ENCODE measurements at regions not wholly inside any gene's neighbourhood (a gene's known extent, or its start where the extent isn't known, plus 50 kb on each side); places are given as distances from the start of the nearest gene placed in this dataset.

DNA sequence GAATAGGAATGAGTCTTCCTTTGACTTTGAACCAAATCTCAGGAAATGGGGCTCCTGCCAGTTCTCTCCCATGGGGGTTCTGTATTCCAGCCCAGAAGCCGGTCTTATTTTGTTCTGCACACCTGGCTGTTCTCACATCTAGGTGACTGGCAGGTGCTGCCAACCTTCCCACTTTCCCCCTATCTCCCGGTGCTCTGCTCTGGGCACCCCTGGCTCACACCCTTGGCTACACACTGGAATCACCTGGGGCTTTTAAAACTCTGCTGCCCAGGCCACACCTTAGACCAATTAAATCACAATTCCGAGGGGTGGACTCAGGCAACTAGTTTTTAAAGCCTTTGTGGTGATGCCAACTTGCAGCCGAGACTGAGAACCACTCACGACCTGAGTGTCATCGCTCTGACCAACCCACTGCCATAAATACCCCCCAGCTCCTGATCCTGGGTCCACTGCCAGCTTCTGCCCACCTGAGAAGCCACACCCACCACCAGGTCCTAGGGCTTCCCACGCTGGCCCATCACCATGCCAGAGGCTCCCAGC, 69.2 kb downstream of the KCNF1 start:
- Mint-ChIP-seq H3K27ac (no peak overlapping the region), H3K4me1 (ENCODE audit: low read depth) (no peaks in the 10 kb centered on the region), H3K9me3 (no peaks in the 10 kb centered on the region), H3K4me3 (no peak overlapping the region), H3K27me3 (ENCODE audit: low read depth) (peaks cover 9% of the 10 kb centered on the region), H3K36me3 (ENCODE audit: low read depth) (no peaks in the 10 kb centered on the region)

DNA sequence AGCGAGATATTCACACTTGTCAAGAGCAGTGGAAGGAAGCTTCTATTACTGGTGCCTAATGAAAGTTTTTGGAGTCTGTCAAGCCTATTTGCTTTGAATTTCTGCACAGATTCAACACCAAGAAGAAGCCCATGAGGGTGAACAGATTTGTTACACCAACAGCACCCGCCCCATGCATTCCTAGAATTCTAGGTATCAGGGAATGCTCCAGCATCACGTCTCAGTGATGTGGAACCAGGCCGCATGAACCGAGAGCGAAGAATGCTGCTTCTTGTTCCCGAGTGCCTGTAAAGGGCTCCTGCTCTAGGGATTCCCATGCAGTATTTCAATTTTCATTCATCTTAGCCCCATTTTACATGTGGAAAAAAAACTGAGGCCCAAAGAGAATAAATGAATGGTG, 69.7 kb downstream of the KCNF1 start:
- Mint-ChIP-seq H3K27me3 (ENCODE audit: low read depth) (peaks cover 9% of the 10 kb centered on the region), H3K27ac (no peak overlapping the region), H3K4me3 (no peak overlapping the region), H3K36me3 (ENCODE audit: low read depth) (no peaks in the 10 kb centered on the region), H3K9me3 (no peaks in the 10 kb centered on the region), H3K4me1 (ENCODE audit: low read depth) (no peaks in the 10 kb centered on the region)

DNA sequence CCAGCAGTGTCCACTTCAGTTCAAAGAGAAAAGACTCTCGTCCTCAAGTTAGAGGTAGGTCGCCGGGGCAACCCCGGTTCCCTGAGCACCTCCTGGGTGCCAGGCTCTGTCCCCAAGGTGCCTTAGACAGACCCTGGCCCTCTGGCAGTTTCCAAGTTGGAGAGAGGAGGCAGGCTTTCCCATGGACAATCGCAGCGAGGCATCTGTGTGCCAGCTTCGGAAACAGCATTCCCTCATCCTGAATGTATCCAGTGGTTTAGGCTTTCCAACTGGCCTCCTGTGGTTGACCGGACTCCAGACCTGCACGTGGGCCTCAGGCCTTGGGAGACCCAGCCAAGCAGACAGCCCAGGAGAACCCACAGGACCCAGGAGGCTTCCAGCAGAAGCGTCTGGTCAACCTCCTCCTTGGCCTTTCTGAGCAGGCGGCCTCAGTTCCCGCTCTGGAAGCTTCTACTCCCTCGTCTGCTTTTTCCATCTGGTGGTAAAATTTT, 70.3 kb downstream of the KCNF1 start:
- no peaks in the 10 kb centered on the region for H3K9me3 Mint-ChIP-seq

DNA sequence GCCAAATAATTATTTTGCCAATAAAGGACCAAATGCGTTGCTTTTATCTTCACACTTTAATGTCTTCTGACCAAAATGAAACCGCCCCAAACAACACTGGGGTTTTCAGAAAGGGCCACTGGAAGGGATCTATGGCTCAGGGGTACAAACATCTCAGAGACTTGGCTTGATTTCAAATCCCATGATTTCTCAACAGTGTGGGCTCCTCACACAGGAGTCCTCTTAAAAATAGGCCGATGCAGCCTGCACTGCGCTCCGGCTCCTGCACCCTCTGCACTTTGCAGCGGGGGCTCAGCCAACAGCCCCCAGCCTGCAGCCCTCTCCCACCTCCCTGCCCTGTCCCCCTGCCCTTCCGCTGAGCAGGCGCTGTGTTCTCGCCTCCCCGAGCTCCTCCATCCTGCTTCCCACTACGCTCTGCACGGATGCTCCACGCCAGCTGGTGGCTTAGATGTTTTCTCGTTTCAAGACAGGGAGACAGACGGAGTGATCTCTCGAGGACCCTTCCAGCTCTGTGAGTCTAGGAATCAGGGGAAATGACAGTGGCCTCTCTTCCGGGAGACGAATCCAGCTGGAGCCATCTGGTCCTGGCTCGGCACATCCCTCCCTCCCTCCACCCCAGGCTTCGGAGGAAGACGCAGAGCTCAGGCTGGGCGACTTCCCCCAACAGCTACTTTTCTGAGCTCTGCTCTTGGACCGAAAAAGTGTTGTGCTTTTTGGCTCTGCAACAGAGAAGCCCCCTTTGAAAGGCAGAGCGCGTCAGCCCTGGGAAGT, 71.4 kb downstream of the KCNF1 start:
- Mint-ChIP-seq H3K27ac (no peak overlapping the region), H3K36me3 (ENCODE audit: low read depth) (no peaks in the 10 kb centered on the region), H3K27me3 (ENCODE audit: low read depth) (peaks cover 3% of the 10 kb centered on the region), H3K9me3 (no peaks in the 10 kb centered on the region), H3K4me1 (ENCODE audit: low read depth) (no peaks in the 10 kb centered on the region), H3K4me3 (no peak overlapping the region)

More for the DNA sequence above, 70.3 kb downstream of the KCNF1 start:
- no peaks in the 10 kb centered on the region for H3K4me1 Mint-ChIP-seq (ENCODE audit: low read depth)
- no peak overlapping the region for H3K4me3 Mint-ChIP-seq
- H3K27ac Mint-ChIP-seq = no peak overlapping the region
- H3K27me3 Mint-ChIP-seq (ENCODE audit: low read depth) = peaks cover 6% of the 10 kb centered on the region
- no peaks in the 10 kb centered on the region for H3K36me3 Mint-ChIP-seq (ENCODE audit: low read depth)

DNA sequence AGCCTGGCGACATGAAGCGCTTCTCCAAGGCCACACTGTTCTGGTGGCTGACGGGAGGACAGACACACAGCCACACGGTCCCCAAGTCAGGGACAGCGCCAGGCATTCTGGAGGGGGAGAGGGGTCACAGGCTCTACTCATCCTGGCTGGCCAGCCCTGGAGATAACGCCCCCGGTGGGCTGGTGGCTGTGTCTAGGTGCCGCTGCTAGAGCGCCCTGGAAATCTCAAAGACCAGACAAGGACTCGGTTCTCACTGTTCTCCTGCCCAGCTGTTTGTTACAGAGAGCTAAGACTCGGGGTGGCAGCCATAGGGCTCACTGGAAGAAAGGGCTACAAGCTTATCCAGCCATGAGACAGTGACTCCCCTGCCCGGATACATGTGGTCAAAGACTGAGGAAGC, 72.0 kb downstream of the KCNF1 start:
- Mint-ChIP-seq H3K36me3 (ENCODE audit: low read depth) (no peaks in the 10 kb centered on the region), H3K4me3 (no peak overlapping the region), H3K27ac (no peak overlapping the region), H3K4me1 (ENCODE audit: low read depth) (no peaks in the 10 kb centered on the region), H3K27me3 (ENCODE audit: low read depth) (peaks cover 3% of the 10 kb centered on the region), H3K9me3 (no peaks in the 10 kb centered on the region)

DNA sequence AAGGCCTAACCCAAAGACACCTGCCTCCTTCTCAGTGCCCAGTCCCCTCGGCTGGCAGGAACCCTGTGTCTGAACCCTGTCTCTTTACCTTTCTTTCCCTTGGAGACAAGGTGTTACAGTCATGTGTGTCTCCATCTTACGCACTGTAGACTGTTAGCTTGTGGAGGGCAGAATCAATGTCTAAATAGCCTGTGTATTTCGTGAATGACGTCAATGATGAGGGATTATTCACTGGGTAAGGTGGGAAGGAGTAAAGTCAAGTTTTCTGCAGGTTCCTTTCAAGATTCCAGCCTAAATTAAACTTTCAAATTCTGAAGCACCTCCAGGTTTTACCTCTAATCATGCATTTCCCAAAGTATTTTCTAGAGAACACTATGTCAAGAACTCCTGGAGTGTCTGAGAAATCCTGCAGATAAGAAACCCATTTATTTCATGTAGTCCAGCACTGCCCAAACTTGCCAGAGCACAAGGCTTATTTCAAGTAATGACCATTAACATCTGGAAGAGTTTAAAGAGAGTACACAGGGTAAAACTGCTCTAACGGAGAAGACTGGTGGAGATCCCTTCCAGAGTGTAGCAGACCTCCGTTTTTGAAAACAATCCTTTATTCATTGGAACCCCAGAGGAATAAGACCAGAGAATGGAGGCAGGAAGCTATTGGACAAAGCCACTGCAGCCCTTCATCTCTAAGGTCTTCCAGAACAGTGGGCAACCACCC, 72.8 kb downstream of the KCNF1 start:
- no peak overlapping the region for H3K4me3 Mint-ChIP-seq
- no peaks in the 10 kb centered on the region for H3K27me3 Mint-ChIP-seq (ENCODE audit: low read depth)
- H3K9me3 Mint-ChIP-seq = no peaks in the 10 kb centered on the region
- H3K4me1 Mint-ChIP-seq (ENCODE audit: low read depth) = no peaks in the 10 kb centered on the region
- H3K36me3 Mint-ChIP-seq (ENCODE audit: low read depth) = no peaks in the 10 kb centered on the region
- H3K27ac Mint-ChIP-seq = no peak overlapping the region

DNA sequence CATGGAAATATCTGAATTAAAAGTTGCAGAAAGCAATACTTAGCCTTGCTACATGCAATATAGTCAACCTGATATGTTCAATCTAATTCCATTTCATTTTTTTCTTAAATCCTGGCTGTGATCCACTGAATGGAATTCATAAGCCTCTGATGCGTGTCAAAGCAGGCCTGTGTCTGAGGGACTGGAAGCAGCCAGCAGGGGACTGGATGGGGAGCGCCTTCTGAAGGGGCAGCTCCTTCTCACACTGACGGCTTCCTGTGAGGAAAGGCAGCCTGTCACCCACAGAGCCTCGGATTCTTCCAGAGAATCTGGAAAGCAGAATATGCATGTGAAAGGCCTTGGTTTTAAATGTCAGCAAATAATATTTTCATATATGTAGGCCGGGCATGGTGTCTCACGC, 73.5 kb downstream of the KCNF1 start:
- no peak overlapping the region for H3K4me3 Mint-ChIP-seq
- no peaks in the 10 kb centered on the region for H3K9me3 Mint-ChIP-seq
- H3K27me3 Mint-ChIP-seq (ENCODE audit: low read depth) = no peaks in the 10 kb centered on the region
- no peaks in the 10 kb centered on the region for H3K36me3 Mint-ChIP-seq (ENCODE audit: low read depth)
- H3K27ac Mint-ChIP-seq = no peak overlapping the region
- no peaks in the 10 kb centered on the region for H3K4me1 Mint-ChIP-seq (ENCODE audit: low read depth)

DNA sequence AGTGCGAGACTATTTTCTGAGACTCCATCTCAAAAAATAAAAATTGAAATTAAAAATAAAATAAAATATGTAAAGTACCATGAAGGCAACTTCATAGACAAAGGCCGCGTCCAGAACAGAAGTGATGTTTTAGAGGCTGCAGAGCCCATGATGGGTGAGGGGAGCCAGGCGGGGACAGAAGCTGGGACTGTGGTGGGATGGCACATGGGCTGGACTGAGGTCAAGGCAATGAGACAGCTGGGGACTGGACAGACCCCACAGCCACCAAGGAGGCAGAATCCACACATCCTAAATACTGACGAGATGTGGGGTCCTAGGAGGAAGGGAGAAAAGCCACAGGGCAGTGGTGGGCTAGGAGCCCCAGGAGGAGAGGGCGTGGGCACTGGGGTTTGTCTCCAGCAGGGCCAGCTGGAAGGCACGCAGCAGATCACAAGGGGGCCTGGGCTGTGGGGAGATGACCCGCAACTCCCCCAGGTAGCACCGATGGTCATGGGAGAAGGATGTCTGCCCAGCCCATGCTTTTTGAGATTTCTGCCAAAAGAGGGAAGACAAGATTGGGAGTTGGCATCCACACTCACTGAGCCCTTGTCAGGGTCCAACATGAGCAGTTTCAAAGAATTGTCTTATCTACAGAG, 74.3 kb downstream of the KCNF1 start:
- no peaks in the 10 kb centered on the region for H3K9me3 Mint-ChIP-seq
- H3K4me1 Mint-ChIP-seq (ENCODE audit: low read depth) = no peaks in the 10 kb centered on the region

DNA sequence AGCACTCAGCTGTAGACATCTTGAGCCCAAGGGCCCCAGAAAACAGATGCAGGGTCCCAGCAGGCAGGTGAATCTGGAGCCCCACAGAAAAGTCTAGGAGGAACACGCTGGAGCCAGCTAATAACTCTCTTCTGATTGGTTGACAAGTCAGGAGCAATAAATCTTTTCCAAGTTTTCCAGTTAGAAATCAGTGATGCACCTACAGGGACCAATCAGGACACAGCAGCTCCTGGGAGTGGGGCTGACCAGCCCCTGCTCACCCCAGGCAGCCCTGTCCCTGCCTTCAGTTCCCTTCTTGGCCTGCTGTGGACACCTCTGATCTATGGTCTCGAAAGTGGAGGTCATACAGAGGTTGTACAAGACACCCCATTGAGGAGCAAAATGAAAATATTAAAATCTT, 75.7 kb downstream of the KCNF1 start:
- H3K4me1 Mint-ChIP-seq (ENCODE audit: low read depth) = no peaks in the 10 kb centered on the region
- no peaks in the 10 kb centered on the region for H3K27me3 Mint-ChIP-seq (ENCODE audit: low read depth)
- H3K36me3 Mint-ChIP-seq (ENCODE audit: low read depth) = no peaks in the 10 kb centered on the region
- no peaks in the 10 kb centered on the region for H3K9me3 Mint-ChIP-seq
- no peak overlapping the region for H3K4me3 Mint-ChIP-seq
- H3K27ac Mint-ChIP-seq = no peak overlapping the region

More for the DNA sequence above, 74.3 kb downstream of the KCNF1 start:
- Mint-ChIP-seq H3K36me3 (ENCODE audit: low read depth) (no peaks in the 10 kb centered on the region), H3K4me3 (no peak overlapping the region), H3K27ac (no peak overlapping the region), H3K27me3 (ENCODE audit: low read depth) (no peaks in the 10 kb centered on the region)

DNA sequence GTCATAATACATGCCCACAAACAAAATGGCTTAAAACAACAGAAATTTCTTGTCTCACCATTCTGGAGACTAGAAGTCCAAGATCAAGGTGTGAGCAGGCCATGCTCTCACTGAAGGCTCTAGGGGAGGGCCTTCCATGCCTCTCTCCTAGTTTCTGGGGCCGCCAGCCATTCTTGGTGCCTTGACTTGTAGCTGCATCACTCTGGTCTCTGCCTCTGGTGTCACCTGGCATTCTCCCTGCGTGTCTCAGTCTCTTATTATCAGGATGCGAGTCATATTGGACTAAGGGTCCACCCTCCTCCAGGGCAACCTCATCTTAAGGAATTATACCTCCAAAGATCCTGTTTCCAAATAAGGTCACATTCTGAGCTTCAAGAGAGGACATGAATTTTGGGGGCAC, 76.1 kb downstream of the KCNF1 start:
- Mint-ChIP-seq H3K36me3 (ENCODE audit: low read depth) (no peaks in the 10 kb centered on the region), H3K27me3 (ENCODE audit: low read depth) (no peaks in the 10 kb centered on the region), H3K27ac (no peak overlapping the region), H3K4me3 (no peak overlapping the region), H3K4me1 (ENCODE audit: low read depth) (no peaks in the 10 kb centered on the region), H3K9me3 (no peaks in the 10 kb centered on the region)

DNA sequence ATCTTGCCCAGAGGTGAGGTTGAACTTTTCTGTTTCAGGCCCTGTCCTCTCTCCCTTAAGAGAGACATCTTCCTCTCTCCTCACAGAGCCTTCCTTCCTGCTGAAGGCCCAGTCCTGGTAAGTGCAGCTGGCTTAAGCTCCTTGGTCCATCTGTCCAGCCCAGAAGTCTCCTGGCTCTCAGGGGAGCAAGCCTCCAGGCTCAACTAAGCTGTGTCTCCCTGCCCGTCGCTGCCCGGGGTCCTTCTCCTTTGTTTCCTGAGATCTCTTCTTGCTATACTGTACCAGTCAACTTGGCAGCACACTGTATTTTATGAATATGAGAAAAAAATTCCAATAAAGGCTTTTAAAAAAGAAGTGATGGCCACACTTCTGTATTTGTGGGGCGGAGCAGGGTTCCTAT, 77.4 kb downstream of the KCNF1 start:
- H3K4me1 Mint-ChIP-seq (ENCODE audit: low read depth) = no peaks in the 10 kb centered on the region
- H3K4me3 Mint-ChIP-seq = no peak overlapping the region
- no peak overlapping the region for H3K27ac Mint-ChIP-seq
- H3K36me3 Mint-ChIP-seq (ENCODE audit: low read depth) = no peaks in the 10 kb centered on the region
- H3K9me3 Mint-ChIP-seq = no peaks in the 10 kb centered on the region
- H3K27me3 Mint-ChIP-seq (ENCODE audit: low read depth) = no peaks in the 10 kb centered on the region

DNA sequence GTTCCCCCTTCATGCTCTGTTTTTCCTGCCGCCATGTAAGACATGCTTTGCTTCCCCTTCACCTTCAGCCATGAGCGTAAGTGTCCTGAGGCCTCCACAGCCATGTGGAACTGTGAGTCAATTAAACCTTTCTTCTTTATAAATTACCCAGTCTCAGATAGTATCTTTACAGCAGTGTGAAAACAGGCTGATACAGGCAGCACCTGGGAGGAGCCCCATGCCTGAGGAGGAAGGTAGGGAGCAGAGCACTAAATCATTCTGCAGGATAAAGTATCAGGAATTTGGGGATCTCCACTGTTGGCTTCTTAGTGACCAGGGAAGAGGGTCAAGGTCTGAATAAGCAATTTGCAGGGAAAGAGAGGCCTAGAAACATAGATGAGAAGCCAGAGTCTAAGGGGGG, 78.0 kb downstream of the KCNF1 start:
- no peak overlapping the region for H3K4me3 Mint-ChIP-seq
- no peaks in the 10 kb centered on the region for H3K36me3 Mint-ChIP-seq (ENCODE audit: low read depth)
- no peaks in the 10 kb centered on the region for H3K9me3 Mint-ChIP-seq
- H3K4me1 Mint-ChIP-seq (ENCODE audit: low read depth) = no peaks in the 10 kb centered on the region
- no peak overlapping the region for H3K27ac Mint-ChIP-seq
- H3K27me3 Mint-ChIP-seq (ENCODE audit: low read depth) = no peaks in the 10 kb centered on the region

DNA sequence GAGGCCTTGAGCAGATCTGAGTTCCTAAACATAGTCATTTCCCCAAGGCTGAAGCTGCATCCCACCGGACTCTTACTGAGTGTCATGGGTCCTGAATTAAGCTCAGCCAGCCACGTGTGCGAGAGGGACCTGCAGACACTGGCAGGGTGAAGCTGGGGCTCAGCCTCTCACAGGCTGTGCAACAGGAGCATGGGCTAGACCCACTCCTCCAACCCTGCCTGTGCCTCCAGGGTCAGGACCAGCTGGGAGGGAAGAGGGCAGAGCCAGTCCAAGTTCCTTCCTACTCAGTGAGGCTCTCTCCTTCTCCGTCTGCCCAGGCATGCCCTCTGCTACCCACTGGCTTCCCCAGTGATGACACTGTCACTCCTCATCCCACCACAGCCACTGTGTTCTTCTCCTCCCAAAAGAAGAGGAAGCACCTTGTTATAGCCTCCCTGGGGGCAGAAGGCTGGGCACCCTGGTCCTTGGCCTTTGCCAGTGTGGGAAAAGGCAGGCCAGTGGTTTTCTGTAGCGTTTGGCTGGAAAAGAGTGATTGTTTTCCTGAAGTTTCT, 78.9 kb downstream of the KCNF1 start:
- no peaks in the 10 kb centered on the region for H3K4me1 Mint-ChIP-seq (ENCODE audit: low read depth)
- no peak overlapping the region for H3K27ac Mint-ChIP-seq
- no peaks in the 10 kb centered on the region for H3K27me3 Mint-ChIP-seq (ENCODE audit: low read depth)
- H3K36me3 Mint-ChIP-seq (ENCODE audit: low read depth) = no peaks in the 10 kb centered on the region
- no peak overlapping the region for H3K4me3 Mint-ChIP-seq
- no peaks in the 10 kb centered on the region for H3K9me3 Mint-ChIP-seq

DNA sequence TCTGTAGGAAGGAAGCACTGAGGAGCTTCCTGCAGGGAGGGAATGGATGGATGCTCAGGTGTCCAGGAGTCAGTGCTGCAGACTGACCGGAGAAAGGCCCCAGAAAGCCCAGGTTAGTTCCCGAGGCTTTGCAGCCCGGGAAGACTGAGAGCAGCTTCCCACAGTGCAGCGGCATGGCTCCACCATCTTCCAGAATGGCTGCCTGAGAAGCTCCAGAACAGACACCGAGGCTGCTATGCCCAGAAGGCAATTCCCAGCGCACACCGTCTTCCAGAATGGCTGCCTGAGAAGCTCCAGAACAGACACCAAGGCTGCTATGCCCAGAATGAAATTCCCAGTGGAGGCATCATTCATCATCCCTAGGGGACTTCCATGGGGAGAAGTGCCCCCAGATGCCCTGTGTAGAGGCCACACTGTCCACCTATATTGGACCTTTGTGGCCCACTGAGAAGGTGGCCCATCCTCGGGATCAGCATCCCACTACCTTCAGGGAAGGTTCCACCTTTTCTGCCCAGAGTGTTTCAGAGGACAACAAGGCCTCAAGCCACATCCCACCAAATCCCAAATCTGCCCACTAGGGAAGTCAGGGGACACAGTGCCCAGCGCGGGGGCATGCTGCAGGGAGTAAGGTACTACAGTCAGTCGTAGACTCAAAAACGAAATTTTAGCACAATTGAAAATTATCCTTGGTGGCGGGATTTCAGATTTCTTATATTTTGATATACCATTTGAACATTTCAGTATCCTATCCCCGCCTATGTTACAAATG, 80.5 kb downstream of the KCNF1 start:
- H3K27ac Mint-ChIP-seq = no peak overlapping the region
- H3K4me1 Mint-ChIP-seq (ENCODE audit: low read depth) = no peaks in the 10 kb centered on the region
- H3K27me3 Mint-ChIP-seq (ENCODE audit: low read depth) = no peaks in the 10 kb centered on the region
- no peaks in the 10 kb centered on the region for H3K9me3 Mint-ChIP-seq
- H3K4me3 Mint-ChIP-seq = no peak overlapping the region
- H3K36me3 Mint-ChIP-seq (ENCODE audit: low read depth) = no peaks in the 10 kb centered on the region

Measured in T-helper 1 cell treated with Interleukin-12 subunit alpha and Interleukin-12 subunit beta and Interleukin-4 antibody, amounts not matched to agents 30 μg/mL and 1 μg/mL, for 36 hours (primary cell).